ENCODE measurements at regions not wholly inside any gene's neighbourhood (a gene's known extent, or its start where the extent isn't known, plus 50 kb on each side); places are given as distances from the start of the nearest gene placed in this dataset.

GRCh38 chr3:6439824-6440223 is 421.1 kb upstream of the GRM7 start:
- ChIA-PET POLR2A (no interaction called here), CTCF (no interaction called here)
- Histone ChIP-seq H3K27me3 (ENCODE audit: control insufficient read depth in 2 of 2, insufficient read depth in 2 of 2, low read length in 2 of 2) (no peaks in the 10 kb centered on the region), H2AFZ (ENCODE audit: low read depth, low read length) (no peak overlapping the region), H3K9me3 (replicated peaks; ENCODE audit: control insufficient read depth, insufficient read depth, low read length) (no peaks in the 10 kb centered on the region), H3K36me3 (ENCODE audit: control insufficient read depth in 2 of 2, extremely low read depth in 1 of 2, insufficient read depth in 2 of 2, low read length in 2 of 2) (no peaks in the 10 kb centered on the region), H3K27ac (ENCODE audit: insufficient read depth, low read depth, low read length) (no peak overlapping the region), H3K4me3 (replicated peaks in 1 of 3; ENCODE audit: insufficient read depth in 1 of 3, low read depth in 1 of 3, low read length in 3 of 3) (no peak overlapping the region), H3K4me2 (ENCODE audit: insufficient read depth, low read length) (no peak overlapping the region), H3K79me2 (ENCODE audit: control insufficient read depth, insufficient read depth, low read length) (no peaks in the 10 kb centered on the region), H3K9ac (replicated peaks; ENCODE audit: extremely low read depth, insufficient read depth, low read length) (no peak overlapping the region), H4K20me1 (replicated peaks; ENCODE audit: control insufficient read depth, extremely low read depth, insufficient read depth, low read length) (no peaks in the 10 kb centered on the region), H3K4me1 (ENCODE audit: control insufficient read depth, extremely low read depth, insufficient read depth, low read length) (no peaks in the 10 kb centered on the region), H3K9me1 (replicated peaks; ENCODE audit: control insufficient read depth, extremely low read depth, insufficient read depth, low read length) (no peaks in the 10 kb centered on the region)
- intact Hi-C loops (cut with micrococcal nuclease) (no loop called here), dilution Hi-C loops (cut with MboI; ENCODE audit: extremely low pct_ligation_motif_present, low sequenced_read_pairs) (no loop called here)
- DNase-seq (ENCODE audit: low read depth, low spot score): no peak
- TF ChIP-seq MYC (IDR thresholded peaks at IDR 0.05; ENCODE audit: low read depth, low read length) (no peak), JUN (IDR thresholded peaks at IDR 0.05; ENCODE audit: borderline replicate concordance, insufficient read depth, insufficient read length, low read depth) (no peak), POLR2AphosphoS5 (IDR thresholded peaks at IDR 0.05; ENCODE audit: insufficient read depth, low read depth, low read length) (no peak), GATA2 (IDR thresholded peaks at IDR 0.05; ENCODE audit: insufficient read depth, insufficient read length, low read depth, low read length) (no peak), EZH2 (IDR thresholded peaks at IDR 0.05; ENCODE audit: borderline replicate concordance, low read depth, low read length, severe bottlenecking) (no peak), FOS (IDR thresholded peaks at IDR 0.05; ENCODE audit: borderline replicate concordance, insufficient read depth, low read length) (no peak), POLR2A (IDR thresholded peaks at IDR 0.05; ENCODE audit: low read depth, low read length) (no peak)
- TF ChIP-seq, protein P1, sequence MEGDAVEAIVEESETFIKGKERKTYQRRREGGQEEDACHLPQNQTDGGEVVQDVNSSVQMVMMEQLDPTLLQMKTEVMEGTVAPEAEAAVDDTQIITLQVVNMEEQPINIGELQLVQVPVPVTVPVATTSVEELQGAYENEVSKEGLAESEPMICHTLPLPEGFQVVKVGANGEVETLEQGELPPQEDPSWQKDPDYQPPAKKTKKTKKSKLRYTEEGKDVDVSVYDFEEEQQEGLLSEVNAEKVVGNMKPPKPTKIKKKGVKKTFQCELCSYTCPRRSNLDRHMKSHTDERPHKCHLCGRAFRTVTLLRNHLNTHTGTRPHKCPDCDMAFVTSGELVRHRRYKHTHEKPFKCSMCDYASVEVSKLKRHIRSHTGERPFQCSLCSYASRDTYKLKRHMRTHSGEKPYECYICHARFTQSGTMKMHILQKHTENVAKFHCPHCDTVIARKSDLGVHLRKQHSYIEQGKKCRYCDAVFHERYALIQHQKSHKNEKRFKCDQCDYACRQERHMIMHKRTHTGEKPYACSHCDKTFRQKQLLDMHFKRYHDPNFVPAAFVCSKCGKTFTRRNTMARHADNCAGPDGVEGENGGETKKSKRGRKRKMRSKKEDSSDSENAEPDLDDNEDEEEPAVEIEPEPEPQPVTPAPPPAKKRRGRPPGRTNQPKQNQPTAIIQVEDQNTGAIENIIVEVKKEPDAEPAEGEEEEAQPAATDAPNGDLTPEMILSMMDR (IDR thresholded peaks at IDR 0.05; ENCODE audit: extremely low read depth in 1 of 2, insufficient read depth in 1 of 2, low read depth in 1 of 2, low read length in 2 of 2): no peak
- TF ChIP-seq, protein P2, sequence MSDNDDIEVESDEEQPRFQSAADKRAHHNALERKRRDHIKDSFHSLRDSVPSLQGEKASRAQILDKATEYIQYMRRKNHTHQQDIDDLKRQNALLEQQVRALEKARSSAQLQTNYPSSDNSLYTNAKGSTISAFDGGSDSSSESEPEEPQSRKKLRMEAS (IDR thresholded peaks at IDR 0.05; ENCODE audit: insufficient read depth, insufficient read length): no peak
- FAIRE-seq: no peak
- no TSS peak for BruUV-seq (replicated peaks)

All from endothelial cell of umbilical vein (primary cell).